ENCODE measurements at regions not wholly inside any gene's neighbourhood (a gene's known extent, or its start where the extent isn't known, plus 50 kb on each side); places are given as distances from the start of the nearest gene placed in this dataset.

DNA sequence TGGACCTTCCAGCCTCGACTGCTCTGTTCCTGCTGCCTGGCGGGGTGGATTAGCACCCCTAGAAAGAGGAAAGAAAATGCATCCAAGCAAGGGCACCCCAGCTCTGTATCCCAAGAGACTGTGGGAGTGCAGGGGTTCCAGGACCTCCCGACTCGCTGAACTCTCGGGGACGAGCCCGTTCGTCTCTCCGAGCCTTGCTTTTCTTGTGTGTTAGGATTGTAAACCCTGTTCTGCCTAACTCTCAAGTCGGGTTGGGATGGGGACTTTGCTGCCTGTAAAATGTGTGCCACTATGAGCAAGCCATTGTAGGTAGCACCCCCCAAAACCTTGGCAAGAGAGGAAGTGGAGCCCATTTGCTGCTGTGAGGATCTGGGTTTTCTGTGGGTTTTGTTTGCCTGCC lies 73.2 kb upstream of the VRK1 start:
- TF ChIP-seq, protein P1, sequence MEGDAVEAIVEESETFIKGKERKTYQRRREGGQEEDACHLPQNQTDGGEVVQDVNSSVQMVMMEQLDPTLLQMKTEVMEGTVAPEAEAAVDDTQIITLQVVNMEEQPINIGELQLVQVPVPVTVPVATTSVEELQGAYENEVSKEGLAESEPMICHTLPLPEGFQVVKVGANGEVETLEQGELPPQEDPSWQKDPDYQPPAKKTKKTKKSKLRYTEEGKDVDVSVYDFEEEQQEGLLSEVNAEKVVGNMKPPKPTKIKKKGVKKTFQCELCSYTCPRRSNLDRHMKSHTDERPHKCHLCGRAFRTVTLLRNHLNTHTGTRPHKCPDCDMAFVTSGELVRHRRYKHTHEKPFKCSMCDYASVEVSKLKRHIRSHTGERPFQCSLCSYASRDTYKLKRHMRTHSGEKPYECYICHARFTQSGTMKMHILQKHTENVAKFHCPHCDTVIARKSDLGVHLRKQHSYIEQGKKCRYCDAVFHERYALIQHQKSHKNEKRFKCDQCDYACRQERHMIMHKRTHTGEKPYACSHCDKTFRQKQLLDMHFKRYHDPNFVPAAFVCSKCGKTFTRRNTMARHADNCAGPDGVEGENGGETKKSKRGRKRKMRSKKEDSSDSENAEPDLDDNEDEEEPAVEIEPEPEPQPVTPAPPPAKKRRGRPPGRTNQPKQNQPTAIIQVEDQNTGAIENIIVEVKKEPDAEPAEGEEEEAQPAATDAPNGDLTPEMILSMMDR (conservative IDR thresholded peaks at IDR 0.05; ENCODE audit: low read depth, low read length), result no peak
- no peak for TF ChIP-seq EZH2 (IDR thresholded peaks at IDR 0.05; ENCODE audit: low read length, unreplicated experiment)
- no peak for TF ChIP-seq EZH2phosphoT487 (IDR thresholded peaks at IDR 0.05; ENCODE audit: borderline replicate concordance, low read length)

All from PC-3 (cell line).